ENCODE measurements at regions not wholly inside any gene's neighbourhood (a gene's known extent, or its start where the extent isn't known, plus 50 kb on each side); places are given as distances from the start of the nearest gene placed in this dataset.
"Not testable (repeated sequence)": the region's sequence is repeated elsewhere in the genome, so short reads cannot be mapped to it uniquely, and the experiment has no call there.

- TF ChIP-seq POLR2A (IDR thresholded peaks at IDR 0.05): no peak
- TF ChIP-seq CTCF (IDR thresholded peaks at IDR 0.05): peak; percentile 48 to 71 (median 60)
- Histone ChIP-seq H3K27me3 (no peaks in the 10 kb centered on the region), H3K4me3 (no peak overlapping the region), H3K9me3 (no peaks in the 10 kb centered on the region), H3K27ac (no peak overlapping the region), H3K36me3 (no peaks in the 10 kb centered on the region), H3K4me1 (no peaks in the 10 kb centered on the region)
- ATAC-seq: no peak
- WGBS, 2 donors (ENCODE audit: low coverage in 1 of 2): 59 to 74% methylated on average over 3 of the region's 3 CpGs
Measured at GRCh38 chr2:129396980-129397599, 582.4 kb upstream of the RAB6C start.

- no peak for TF ChIP-seq EP300 (IDR thresholded peaks at IDR 0.05)
- no peak for TF ChIP-seq CTCF (IDR thresholded peaks at IDR 0.05)
- no peak for TF ChIP-seq POLR2A (IDR thresholded peaks at IDR 0.05)
- no peak for TF ChIP-seq POLR2AphosphoS5 (IDR thresholded peaks at IDR 0.05)
- Histone ChIP-seq H3K9me3 (no peaks in the 10 kb centered on the region), H3K36me3 (no peaks in the 10 kb centered on the region), H3K4me1 (no peaks in the 10 kb centered on the region), H3K27ac (no peak overlapping the region), H3K4me3 (no peak overlapping the region), H3K27me3 (no peaks in the 10 kb centered on the region)
- WGBS, 2 donors (ENCODE audit: low coverage in 1 of 2): 60 to 88% methylated on average over 2 to 3 of the region's 7 CpGs
- ATAC-seq: no peak
Measured at GRCh38 chr2:129400826-129401225, 578.6 kb upstream of the RAB6C start.

- no peak for TF ChIP-seq CTCF (IDR thresholded peaks at IDR 0.05)
- TF ChIP-seq POLR2A (IDR thresholded peaks at IDR 0.05): no peak
- no peak for TF ChIP-seq EP300 (IDR thresholded peaks at IDR 0.05)
- TF ChIP-seq POLR2AphosphoS5 (IDR thresholded peaks at IDR 0.05): no peak
- Histone ChIP-seq H3K4me1 (no peaks in the 10 kb centered on the region), H3K27me3 (no peaks in the 10 kb centered on the region), H3K4me3 (no peak overlapping the region), H3K36me3 (no peaks in the 10 kb centered on the region), H3K9me3 (no peaks in the 10 kb centered on the region), H3K27ac (no peak overlapping the region)
- WGBS, 2 donors (ENCODE audit: low coverage in 1 of 2): 57% methylated on average over 2 of the region's 2 CpGs; no CpG with 5 or more reads in 1 of the 2 donors
- ATAC-seq: no peak
Measured at GRCh38 chr2:129402076-129402475, 577.4 kb upstream of the RAB6C start.

GRCh38 chr2:129404000-129404685, 575.3 kb upstream of the RAB6C start:
- no peak for TF ChIP-seq POLR2A (IDR thresholded peaks at IDR 0.05)
- no peak for TF ChIP-seq EP300 (IDR thresholded peaks at IDR 0.05)
- TF ChIP-seq CTCF (IDR thresholded peaks at IDR 0.05): no peak
- no peak for TF ChIP-seq POLR2AphosphoS5 (IDR thresholded peaks at IDR 0.05)
- Histone ChIP-seq H3K4me1 (no peaks in the 10 kb centered on the region), H3K9me3 (peaks cover 0 to 7% (median 0%) of the 10 kb centered on the region in 3 donors), H3K36me3 (no peaks in the 10 kb centered on the region), H3K27ac (no peak overlapping the region), H3K4me3 (no peak overlapping the region), H3K27me3 (no peaks in the 10 kb centered on the region)
- ATAC-seq: no peak
- 59 to 92% methylated on average over 1 to 2 of the region's 2 CpGs for WGBS, 2 donors (ENCODE audit: low coverage in 1 of 2)

- Histone ChIP-seq H3K4me3 (no peak overlapping the region), H3K27ac (no peak overlapping the region), H3K36me3 (no peaks in the 10 kb centered on the region), H3K4me1 (no peaks in the 10 kb centered on the region), H3K27me3 (no peaks in the 10 kb centered on the region), H3K9me3 (peaks cover 0 to 7% (median 0%) of the 10 kb centered on the region in 3 donors)
- TF ChIP-seq POLR2A (IDR thresholded peaks at IDR 0.05) (no peak), CTCF (IDR thresholded peaks at IDR 0.05) (no peak), EP300 (IDR thresholded peaks at IDR 0.05) (no peak), POLR2AphosphoS5 (IDR thresholded peaks at IDR 0.05) (no peak)
- no peak for ATAC-seq
- 83% methylated on average over 1 of the region's 1 CpG for WGBS, 2 donors (ENCODE audit: low coverage in 1 of 2)
Measured at GRCh38 chr2:129408570-129408969, 570.9 kb upstream of the RAB6C start.

GRCh38 chr2:129417041-129417440, 562.4 kb upstream of the RAB6C start:
- H3K4me1 ChIP-seq, H3K9me3 ChIP-seq, ATAC-seq, H3K36me3 ChIP-seq, H3K4me3 ChIP-seq, H3K27me3 ChIP-seq, H3K27ac ChIP-seq: not testable (repeated sequence)
- 92% methylated on average over 7 of the region's 24 CpGs; no CpG with 5 or more reads in 1 of the 2 donors for WGBS, 2 donors (ENCODE audit: low coverage in 1 of 2)

Measured in gastroesophageal sphincter (tissue), 4 donors.